RWPE2 (cell line): ENCODE measurements at regions not wholly inside any gene's neighbourhood (a gene's known extent, or its start where the extent isn't known, plus 50 kb on each side); places are given as distances from the start of the nearest gene placed in this dataset.
"Not testable (repeated sequence)": the region's sequence is repeated elsewhere in the genome, so short reads cannot be mapped to it uniquely, and the experiment has no call there.

Experiments
- ATAC-seq: fragments of 200-7000 bp; cut with Tn5 transposase; 3 replicates; pipeline ENCODE4 v1.9.1; 2021; ENCODE audit warnings: low read depth
- DNase-seq: peaks from one replicate; pipeline ENCODE4 v3.0.0-alpha.2; 2020; ENCODE audit warnings: low spot score
- H3K27ac ChIP-seq: fragments of 450-650 bp; 2 replicates; pipeline ENCODE4 v1.5.1; 2017; ENCODE audit warnings: mild to moderate bottlenecking; ENCODE audit not compliant: poor library complexity, severe bottlenecking
- H3K27me3 ChIP-seq: fragments of 250-450 bp; sonication (Bioruptor Pico); 2 replicates; pipeline ENCODE4 v1.5.1; 2021; ENCODE audit warnings: mild to moderate bottlenecking, moderate library complexity; ENCODE audit not compliant: insufficient read depth, poor library complexity, severe bottlenecking
- H3K36me3 ChIP-seq: fragments of 250-450 bp; sonication (Bioruptor Pico); 2 replicates; pipeline ENCODE4 v1.5.1; 2020; ENCODE audit warnings: low read depth, mild to moderate bottlenecking, moderate library complexity
- H3K4me1 ChIP-seq: fragments of 250-450 bp; sonication (Bioruptor Pico); 2 replicates; pipeline ENCODE4 v1.5.1; 2021; ENCODE audit warnings: mild to moderate bottlenecking, moderate library complexity; ENCODE audit not compliant: insufficient read depth, poor library complexity, severe bottlenecking
- H3K4me3 ChIP-seq: fragments of 250-450 bp; sonication (Bioruptor Pico); 2 replicates; pipeline ENCODE4 v1.5.1; 2021; ENCODE audit warnings: mild to moderate bottlenecking, moderate library complexity; ENCODE audit not compliant: severe bottlenecking
- H3K9me3 ChIP-seq: fragments of 250-450 bp; sonication (Bioruptor Pico); 2 replicates; pipeline ENCODE4 v1.5.1; 2021; ENCODE audit warnings: mild to moderate bottlenecking, moderate library complexity; ENCODE audit not compliant: severe bottlenecking
- CTCF ChIP-seq: fragments of 450-650 bp; IDR thresholded peaks from one replicate; pipeline ENCODE4 v1.5.1; 2017; ENCODE audit warnings: mild to moderate bottlenecking, moderate library complexity; ENCODE audit not compliant: poor library complexity, severe bottlenecking

GRCh38 chr3:193157051-193157450 is 84.0 kb upstream of the PLAAT1 start:
- no peak for ATAC-seq
- no peaks in the 10 kb centered on the region for H3K4me1 ChIP-seq
- no peak for TF ChIP-seq CTCF
- no peaks in the 10 kb centered on the region for H3K36me3 ChIP-seq
- no peak overlapping the region for H3K4me3 ChIP-seq
- no peak overlapping the region for H3K27ac ChIP-seq
- DNase-seq, result no peak
- no peaks in the 10 kb centered on the region for H3K9me3 ChIP-seq
- H3K27me3 ChIP-seq, result no peaks in the 10 kb centered on the region

- H3K27me3 ChIP-seq, result no peaks in the 10 kb centered on the region
- H3K4me3 ChIP-seq, result no peak overlapping the region
- DNase-seq, result no peak
- H3K36me3 ChIP-seq, result no peaks in the 10 kb centered on the region
- H3K9me3 ChIP-seq, result no peaks in the 10 kb centered on the region
- TF ChIP-seq CTCF, result no peak
- no peaks in the 10 kb centered on the region for H3K4me1 ChIP-seq
- ATAC-seq, result no peak
- H3K27ac ChIP-seq, result no peak overlapping the region
Measured at GRCh38 chr3:193165431-193166120, 75.4 kb upstream of the PLAAT1 start.

GRCh38 chr3:193168931-193169330 is 72.1 kb upstream of the PLAAT1 start:
- no peak for ATAC-seq
- Histone ChIP-seq H3K36me3 (no peaks in the 10 kb centered on the region), H3K27ac (no peak overlapping the region), H3K27me3 (no peaks in the 10 kb centered on the region), H3K4me1 (no peaks in the 10 kb centered on the region), H3K4me3 (no peak overlapping the region), H3K9me3 (no peaks in the 10 kb centered on the region)
- DNase-seq, result no peak
- no peak for TF ChIP-seq CTCF

- ATAC-seq (peak; percentile 29; the same call in 1 of the 3 replicates), DNase-seq (no peak)
- Histone ChIP-seq H3K36me3 (no peaks in the 10 kb centered on the region), H3K4me3 (no peak overlapping the region), H3K27ac (no peak overlapping the region), H3K27me3 (no peaks in the 10 kb centered on the region), H3K9me3 (no peaks in the 10 kb centered on the region), H3K4me1 (no peaks in the 10 kb centered on the region)
- no peak for TF ChIP-seq CTCF
Measured at GRCh38 chr3:193174140-193174539, 66.9 kb upstream of the PLAAT1 start.

- H3K27ac ChIP-seq, H3K36me3 ChIP-seq, H3K4me1 ChIP-seq, ATAC-seq, H3K9me3 ChIP-seq, H3K4me3 ChIP-seq, DNase-seq, H3K27me3 ChIP-seq: not testable (repeated sequence)
Measured at GRCh38 chr3:193179332-193180012, 61.5 kb upstream of the PLAAT1 start.
